CD4-positive, alpha-beta T cell (primary cell): ENCODE measurements at regions not wholly inside any gene's neighbourhood (a gene's known extent, or its start where the extent isn't known, plus 50 kb on each side); places are given as distances from the start of the nearest gene placed in this dataset.

Experiments used
- ATAC-seq: fragments of 200-7000 bp; cut with Tn5 transposase; one replicate; pipeline ENCODE4 v1.10.0; 2022; ENCODE audit warnings: mild to moderate bottlenecking; ENCODE audit not compliant: poor library complexity
- CTCF ChIA-PET: fragments of 350-600 bp; sonication (Branson Sonifier 250); formaldehyde crosslinking; loops from one replicate; lab custom pipeline; 2021; ENCODE audit warnings: antibody characterized with exemption, inconsistent platforms; lab: Charles Lee
- POLR2A ChIA-PET: fragments of 350-600 bp; sonication (Branson Sonifier 250); formaldehyde crosslinking; loops from one replicate; lab custom pipeline; 2021; ENCODE audit warnings: antibody characterized with exemption, inconsistent platforms; lab: Charles Lee
- DNase-seq, 14 experiments: peaks; one replicate each; pipeline ENCODE4 v3.0.0-alpha.2; 2013 to 2020; ENCODE audit warnings: mixed read lengths in 2 of 14
- H3K27ac ChIP-seq, 2 donors: one replicate each; pipeline versions ENCODE4 v1.5.1 to v1.7.0; 2013; ENCODE audit warnings: low read length in 2 of 2, low read depth in 1 of 2, mild to moderate bottlenecking in 1 of 2
- H3K27me3 ChIP-seq, 2 experiments: 1 replicate in 1 of 2; 2 replicates in 1 of 2; pipeline versions ENCODE4 v1.6.1 to v1.7.0; 2013; ENCODE audit warnings: low read length in 2 of 2, control low read depth in 1 of 2, mild to moderate bottlenecking in 1 of 2, moderate library complexity in 1 of 2; ENCODE audit not compliant: insufficient read depth in 2 of 2, control insufficient read depth in 1 of 2
- H3K36me3 ChIP-seq: one replicate; pipeline ENCODE4 v1.6.1; 2013; ENCODE audit warnings: low read length, control low read depth; ENCODE audit not compliant: insufficient read depth
- H3K4me1 ChIP-seq: one replicate; pipeline ENCODE4 v1.6.1; 2013; ENCODE audit warnings: low read length, control low read depth; ENCODE audit not compliant: insufficient read depth
- H3K4me3 ChIP-seq: one replicate; pipeline ENCODE4 v1.5.1; 2013; ENCODE audit warnings: mild to moderate bottlenecking, low read length, moderate library complexity
- H3K9me3 ChIP-seq, 2 experiments: 1 replicate in 1 of 2; 2 replicates in 1 of 2; pipeline versions ENCODE4 v1.6.1 to v1.7.0; 2013; ENCODE audit warnings: low read length in 2 of 2, mild to moderate bottlenecking in 2 of 2, control low read depth in 1 of 2, moderate library complexity in 1 of 2; ENCODE audit not compliant: control insufficient read depth in 1 of 2, insufficient read depth in 1 of 2
- H3K27ac Mint-ChIP-seq: one replicate; pipeline ENCODE4 v1.8.0; 2020; ENCODE audit warnings: mixed read lengths
- H3K27me3 Mint-ChIP-seq: one replicate; pipeline ENCODE4 v1.8.0; 2021; ENCODE audit warnings: mixed read lengths
- H3K36me3 Mint-ChIP-seq: one replicate; pipeline ENCODE4 v1.8.0; 2021; ENCODE audit warnings: low read depth, mixed read lengths
- H3K4me1 Mint-ChIP-seq: one replicate; pipeline ENCODE4 v1.8.0; 2021; ENCODE audit warnings: low read depth, mixed read lengths
- H3K4me3 Mint-ChIP-seq: one replicate; pipeline ENCODE4 v1.8.0; 2020; ENCODE audit warnings: mild to moderate bottlenecking, mixed read lengths
- H3K9me3 Mint-ChIP-seq: one replicate; pipeline ENCODE4 v1.8.0; 2020; ENCODE audit warnings: mixed read lengths
- CTCF ChIP-seq: fragments of 200-600 bp; IDR thresholded peaks from one replicate; pipeline ENCODE4 v1.8.0; 2022; ENCODE audit warnings: antibody characterized with exemption, mild to moderate bottlenecking
- intact Hi-C, 2 experiments: fragments of 100-400 bp; cut with DNase I in 1 of 2; cut with micrococcal nuclease in 1 of 2; formaldehyde crosslinking; loops; one replicate each; pipeline versions ENCODE4 v1.15.1 to v1.9.0; 2023 to 2025; cut with DNase I, micrococcal nuclease

DNA sequence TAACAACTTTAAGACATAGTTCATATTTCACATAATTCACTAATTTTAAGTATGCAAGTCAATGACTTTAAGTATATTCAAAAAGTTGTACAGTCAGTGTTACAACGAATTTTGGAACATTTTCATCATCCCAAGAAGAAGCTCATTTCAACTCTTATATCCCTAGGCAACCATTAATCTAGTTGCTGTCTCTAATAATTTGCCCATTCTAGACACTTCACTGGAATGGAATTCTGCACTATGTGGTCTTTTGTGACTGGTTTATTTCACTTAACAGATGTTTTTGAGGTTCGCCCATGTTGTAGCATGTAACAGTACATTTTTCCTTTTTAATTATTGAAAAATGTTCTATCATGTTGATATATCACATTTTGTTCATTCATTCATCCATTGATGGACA, 104.2 kb upstream of the SPRED1 start:
- H3K36me3 ChIP-seq = no peaks in the 10 kb centered on the region
- Mint-ChIP-seq H3K27ac (no peak overlapping the region), H3K27me3 (peaks cover 13% of the 10 kb centered on the region), H3K9me3 (peaks cover 3% of the 10 kb centered on the region), H3K4me1 (no peaks in the 10 kb centered on the region), H3K36me3 (no peaks in the 10 kb centered on the region), H3K4me3 (no peak overlapping the region)
- no peak for DNase-seq
- peaks cover 4 to 14% of the 10 kb centered on the region in 2 experiments for H3K9me3 ChIP-seq
- ATAC-seq = no peak
- CTCF ChIA-PET = no interaction called here
- H3K27me3 ChIP-seq = no peaks in the 10 kb centered on the region
- intact Hi-C loops = no loop called here
- no peak for TF ChIP-seq CTCF
- no peak overlapping the region for H3K27ac ChIP-seq
- no peak overlapping the region for H3K4me3 ChIP-seq
- POLR2A ChIA-PET = no interaction called here
- no peaks in the 10 kb centered on the region for H3K4me1 ChIP-seq

GRCh38 chr15:38149315-38149714, 103.3 kb upstream of the SPRED1 start:
- intact Hi-C loops = no loop called here
- no peak for ATAC-seq
- H3K9me3 ChIP-seq = peaks cover 4 to 14% of the 10 kb centered on the region in 2 experiments
- Mint-ChIP-seq H3K4me3 (no peak overlapping the region), H3K36me3 (no peaks in the 10 kb centered on the region), H3K4me1 (no peaks in the 10 kb centered on the region), H3K27ac (no peak overlapping the region), H3K9me3 (peaks cover 3% of the 10 kb centered on the region), H3K27me3 (peaks cover 21% of the 10 kb centered on the region)
- DNase-seq = no peak
- H3K4me1 ChIP-seq = no peaks in the 10 kb centered on the region
- no peak overlapping the region for H3K4me3 ChIP-seq
- H3K27me3 ChIP-seq = no peaks in the 10 kb centered on the region
- no peaks in the 10 kb centered on the region for H3K36me3 ChIP-seq
- no peak overlapping the region for H3K27ac ChIP-seq
- ChIA-PET CTCF (no interaction called here), POLR2A (no interaction called here)
- TF ChIP-seq CTCF = no peak

- POLR2A ChIA-PET = no interaction called here
- DNase-seq (no peak), ATAC-seq (no peak)
- H3K27me3 ChIP-seq = no peaks in the 10 kb centered on the region
- CTCF ChIA-PET = no interaction called here
- H3K9me3 ChIP-seq = peaks cover 4 to 14% of the 10 kb centered on the region in 2 experiments
- Mint-ChIP-seq H3K9me3 (peaks cover 3% of the 10 kb centered on the region), H3K36me3 (no peaks in the 10 kb centered on the region), H3K4me1 (no peaks in the 10 kb centered on the region), H3K27ac (no peak overlapping the region), H3K27me3 (peaks cover 28% of the 10 kb centered on the region), H3K4me3 (no peak overlapping the region)
- no peak overlapping the region for H3K27ac ChIP-seq
- no peaks in the 10 kb centered on the region for H3K4me1 ChIP-seq
- intact Hi-C loops = no loop called here
- TF ChIP-seq CTCF = no peak
- no peaks in the 10 kb centered on the region for H3K36me3 ChIP-seq
- H3K4me3 ChIP-seq = no peak overlapping the region
Measured at GRCh38 chr15:38150148-38150547, 102.5 kb upstream of the SPRED1 start.
